DMS114 treated with DMSO at 0.1 percent for 48 hours (cell line): ENCODE measurements at regions not wholly inside any gene's neighbourhood (a gene's known extent, or its start where the extent isn't known, plus 50 kb on each side); places are given as distances from the start of the nearest gene placed in this dataset.

Experiments used
- DNase-seq: peaks from one replicate; lab custom pipeline; 2025; ENCODE audit not compliant: unreplicated experiment; lab: John Stamatoyannopoulos, UW

GRCh38 chr2:192307530-192307929 is 112.8 kb upstream of the TMEFF2 start:
- DNase-seq, result no peak

DNA sequence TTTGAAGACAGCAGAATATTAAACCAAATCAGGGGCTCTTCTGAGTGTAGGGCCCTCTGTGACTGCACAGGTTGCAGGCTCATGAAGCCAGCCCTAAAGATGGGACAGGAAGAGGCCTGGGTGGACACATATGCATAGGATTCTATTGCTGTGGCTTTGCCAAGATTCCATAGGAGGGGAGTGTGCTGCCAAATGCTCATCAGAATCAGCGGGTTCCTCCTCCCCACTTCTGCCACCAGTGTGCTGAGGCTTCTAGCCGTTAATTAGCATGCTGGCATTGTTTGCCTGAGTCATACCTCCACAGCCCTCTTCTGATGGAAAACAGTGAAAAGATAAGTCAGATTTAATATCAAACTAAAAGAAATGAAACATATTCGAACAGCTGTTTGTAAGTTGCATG is 103.9 kb upstream of the TMEFF2 start:
- no peak for DNase-seq

DNA sequence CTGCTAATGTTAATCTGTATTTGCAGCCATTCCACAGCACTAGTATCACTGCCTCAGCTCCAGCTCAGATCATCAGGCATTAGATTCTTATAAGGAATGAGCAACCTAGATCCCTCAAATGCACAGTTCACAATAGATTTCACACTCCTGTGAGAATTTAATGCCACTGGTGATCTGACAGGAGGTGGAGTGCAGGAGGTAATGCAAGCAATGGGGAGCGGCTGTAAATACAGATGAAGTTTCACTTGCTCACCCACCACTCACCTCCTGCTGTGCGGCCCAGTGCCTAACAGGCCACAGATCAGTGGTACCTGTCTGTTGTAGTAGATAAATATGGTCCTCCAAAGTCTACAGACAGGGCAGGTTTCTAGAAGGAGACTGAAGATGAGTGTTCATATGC is 97.7 kb upstream of the TMEFF2 start:
- DNase-seq, result no peak

DNA sequence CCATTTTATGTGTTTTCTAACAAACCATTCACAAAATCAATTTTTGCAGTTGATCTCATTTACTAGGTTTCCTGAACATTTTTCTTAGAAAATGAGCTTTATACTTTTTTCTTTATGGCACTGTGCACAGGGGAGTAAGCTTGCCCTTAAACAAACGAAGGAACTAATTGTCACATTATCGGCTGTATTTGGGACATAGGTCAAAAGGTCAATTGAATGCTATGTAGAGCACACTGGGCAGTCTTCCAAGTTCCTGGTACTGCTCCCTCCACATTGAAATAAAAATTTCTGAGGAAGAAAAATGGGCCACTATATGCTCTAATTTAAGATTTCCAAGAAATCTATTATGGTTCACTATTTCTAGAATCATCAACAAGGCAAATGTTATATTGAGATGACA is 93.6 kb upstream of the TMEFF2 start:
- DNase-seq, result no peak

DNA sequence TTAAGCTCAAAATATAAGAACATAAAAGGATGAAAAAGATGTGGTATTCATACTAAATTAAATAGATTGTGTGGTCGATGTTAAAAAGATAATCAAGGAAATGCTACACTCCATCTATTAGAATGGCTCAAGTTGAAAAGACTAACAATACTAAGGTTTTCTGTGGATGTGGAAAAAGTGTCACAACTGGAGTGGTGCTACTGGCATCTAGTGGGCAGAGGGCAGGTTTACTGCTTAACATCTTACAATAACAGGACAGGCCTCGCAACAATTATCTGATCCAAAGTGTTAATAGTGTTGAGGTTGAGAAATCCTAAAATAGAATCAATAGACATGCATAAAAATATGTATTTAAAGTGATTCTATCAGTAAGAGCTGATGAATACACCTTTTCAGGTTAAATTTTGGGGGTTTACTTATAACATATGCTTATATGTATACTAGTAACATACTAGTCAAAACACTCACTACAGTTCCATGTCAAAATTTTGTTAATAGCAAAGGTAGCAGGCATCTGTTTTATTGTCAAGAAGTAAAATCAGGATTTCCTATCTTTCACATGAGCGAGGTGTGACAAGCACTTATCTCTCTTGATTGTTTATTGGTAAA is 91.5 kb upstream of the TMEFF2 start:
- DNase-seq, result peak; percentile 13

DNA sequence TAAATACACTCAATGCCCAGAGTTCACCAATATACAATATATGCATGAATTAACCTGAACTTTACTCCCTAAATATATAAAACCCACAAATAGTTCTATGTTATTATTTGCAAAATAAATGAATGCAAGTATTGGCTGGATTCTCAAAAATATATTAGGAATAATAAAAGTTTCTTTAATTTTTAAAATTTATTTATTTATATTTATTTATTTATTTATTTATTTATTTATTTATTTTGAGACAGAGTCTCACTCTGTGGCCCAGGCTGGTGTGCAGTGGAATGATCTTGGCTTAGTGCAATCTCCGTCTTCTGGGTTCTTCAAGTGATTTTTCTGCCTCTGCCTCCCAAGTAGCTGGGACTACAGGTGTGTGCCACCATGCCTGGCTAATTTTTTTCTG is 88.7 kb upstream of the TMEFF2 start:
- no peak for DNase-seq

- no peak for DNase-seq
Observed at GRCh38 chr2:192278701-192279100, 84.0 kb upstream of the TMEFF2 start.

- DNase-seq, result no peak
Observed at GRCh38 chr2:192277494-192278109, 82.9 kb upstream of the TMEFF2 start.

DNA sequence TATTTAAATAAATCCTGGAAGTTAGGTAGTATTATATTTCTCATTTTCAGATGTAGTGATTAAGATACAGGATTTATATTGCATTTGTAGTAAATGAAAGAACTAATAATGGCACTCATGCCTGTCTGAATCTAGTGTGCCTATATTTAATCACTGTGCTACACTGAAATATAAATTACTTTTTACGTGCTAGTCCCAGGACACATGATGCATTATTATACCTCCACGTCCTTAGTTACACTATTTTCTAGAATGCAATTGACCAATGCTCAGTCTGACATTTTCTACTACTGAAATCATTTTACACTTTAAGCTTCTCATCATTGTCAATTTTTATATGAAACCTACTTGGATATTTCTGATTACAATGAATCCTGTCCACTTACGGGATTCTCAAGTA is 80.9 kb upstream of the TMEFF2 start:
- no peak for DNase-seq

- DNase-seq, result no peak
Observed at GRCh38 chr2:192267484-192267883, 72.8 kb upstream of the TMEFF2 start.

- no peak for DNase-seq
Observed at GRCh38 chr2:192265751-192266150, 71.0 kb upstream of the TMEFF2 start.

DNA sequence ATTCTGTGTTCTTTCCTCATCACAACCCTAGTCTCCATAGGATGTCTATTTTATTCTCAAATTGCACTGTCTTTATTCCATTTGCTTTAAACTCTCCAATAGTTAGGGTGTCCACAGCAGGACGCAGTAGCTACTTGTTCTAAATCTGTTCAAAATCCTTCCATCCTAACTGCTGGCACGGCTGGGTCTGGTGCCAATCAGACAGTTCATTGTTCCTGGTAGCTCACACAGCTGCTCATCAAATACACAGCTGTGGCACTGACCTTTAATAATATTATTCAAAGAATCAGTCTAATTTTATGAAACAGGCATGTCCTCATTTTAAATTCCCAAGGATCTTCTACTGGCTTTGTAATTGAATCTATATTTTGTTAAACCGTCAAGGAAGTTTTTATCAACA is 59.7 kb upstream of the TMEFF2 start:
- no peak for DNase-seq

- no peak for DNase-seq
Observed at GRCh38 chr2:192253692-192254091, 59.0 kb upstream of the TMEFF2 start.

GRCh38 chr2:192250961-192251360 is 56.2 kb upstream of the TMEFF2 start:
- DNase-seq, result no peak

GRCh38 chr2:192247456-192247855 is 52.7 kb upstream of the TMEFF2 start:
- no peak for DNase-seq

GRCh38 chr2:192246297-192246696 is 51.6 kb upstream of the TMEFF2 start:
- DNase-seq, result no peak

DNA sequence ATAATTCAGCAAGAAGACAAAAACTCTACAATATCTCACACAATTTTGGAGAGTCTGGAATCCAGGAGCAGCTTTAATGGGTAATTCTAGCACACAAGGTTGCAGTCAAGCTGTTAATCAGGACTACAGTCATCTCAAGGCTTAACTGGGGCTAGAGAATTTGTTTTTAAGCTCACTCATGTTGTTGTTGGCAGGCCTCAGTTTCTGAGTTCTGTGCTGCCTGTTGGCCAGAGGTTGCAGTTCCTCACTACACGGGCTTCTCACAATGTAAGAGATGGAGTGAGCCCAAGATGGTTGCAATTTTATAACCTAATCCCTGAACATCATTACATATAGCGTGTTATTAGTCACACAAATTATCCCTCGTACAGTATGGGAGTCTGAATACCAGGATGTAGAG is 50.6 kb upstream of the TMEFF2 start:
- DNase-seq, result no peak
